Thoracic aorta (tissue), 2 donors: ENCODE measurements at regions not wholly inside any gene's neighbourhood (a gene's known extent, or its start where the extent isn't known, plus 50 kb on each side); places are given as distances from the start of the nearest gene placed in this dataset.

ENCODE experiments used
- ATAC-seq: fragments of 150-250 bp; one replicate; pipeline ENCODE4 v1.8.0; 2017; ENCODE audit warnings: low read depth; ENCODE audit not compliant: insufficient number of reproducible peaks, low FRiP score
- DNase-seq: peaks from one replicate; pipeline ENCODE4 v3.0.0-alpha.2; 2020; ENCODE audit warnings: low spot score
- H3K27ac ChIP-seq, 2 donors: fragments of 200-600 bp; sonication (generic); 1 replicate in 1 of 2; 2 replicates in 1 of 2; pipeline ENCODE4 v1.5.1; 2016; ENCODE audit warnings: mild to moderate bottlenecking in 2 of 2, moderate library complexity in 2 of 2
- H3K27me3 ChIP-seq: fragments of 200-600 bp; sonication (generic); replicated peaks from 2 replicates; pipeline ENCODE4 v1.6.0; 2016; ENCODE audit warnings: mild to moderate bottlenecking; ENCODE audit not compliant: insufficient read depth
- H3K36me3 ChIP-seq: fragments of 200-600 bp; sonication (generic); one replicate; pipeline ENCODE4 v1.5.1; 2016
- H3K4me1 ChIP-seq, 2 donors: fragments of 200-600 bp; sonication (generic); 1 replicate in 1 of 2; 2 replicates in 1 of 2; pipeline versions ENCODE4 v1.5.1 to v1.6.0; 2016; ENCODE audit warnings: low read depth in 2 of 2, mild to moderate bottlenecking in 1 of 2; ENCODE audit not compliant: control insufficient read depth in 1 of 2
- H3K4me3 ChIP-seq: fragments of 200-600 bp; sonication (generic); 2 replicates; pipeline ENCODE4 v1.5.1; 2016; ENCODE audit warnings: mild to moderate bottlenecking
- H3K9me3 ChIP-seq: fragments of 200-600 bp; sonication (generic); 2 replicates; pipeline ENCODE4 v1.5.1; 2016
- TF ChIP-seq, protein P1 (sequence below): fragments of 200-600 bp; sonication (generic); IDR thresholded peaks from one replicate; pipeline ENCODE4 v1.5.1; 2019; ENCODE audit warnings: antibody characterized with exemption

DNA sequence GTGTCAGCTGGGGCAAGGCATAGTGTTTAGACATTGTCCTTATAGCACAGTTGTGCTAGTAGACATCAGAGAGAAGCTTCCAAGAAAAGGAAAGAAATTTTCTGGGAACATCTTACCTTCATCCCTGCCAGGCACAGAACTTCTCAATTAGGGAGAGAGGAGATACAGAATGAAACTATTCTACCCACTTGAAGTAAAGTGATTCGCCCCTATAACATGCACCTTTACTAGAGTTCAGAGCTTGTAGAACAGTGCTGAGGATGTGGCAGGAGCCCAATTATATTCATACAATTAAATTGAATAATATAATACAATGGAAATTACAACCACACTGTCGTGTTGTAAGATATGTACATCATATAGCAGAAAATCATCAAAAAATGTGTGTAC, 1063.9 kb upstream of the CITED2 start:
- ATAC-seq (no peak), DNase-seq (no peak)
- TF ChIP-seq, protein P1, sequence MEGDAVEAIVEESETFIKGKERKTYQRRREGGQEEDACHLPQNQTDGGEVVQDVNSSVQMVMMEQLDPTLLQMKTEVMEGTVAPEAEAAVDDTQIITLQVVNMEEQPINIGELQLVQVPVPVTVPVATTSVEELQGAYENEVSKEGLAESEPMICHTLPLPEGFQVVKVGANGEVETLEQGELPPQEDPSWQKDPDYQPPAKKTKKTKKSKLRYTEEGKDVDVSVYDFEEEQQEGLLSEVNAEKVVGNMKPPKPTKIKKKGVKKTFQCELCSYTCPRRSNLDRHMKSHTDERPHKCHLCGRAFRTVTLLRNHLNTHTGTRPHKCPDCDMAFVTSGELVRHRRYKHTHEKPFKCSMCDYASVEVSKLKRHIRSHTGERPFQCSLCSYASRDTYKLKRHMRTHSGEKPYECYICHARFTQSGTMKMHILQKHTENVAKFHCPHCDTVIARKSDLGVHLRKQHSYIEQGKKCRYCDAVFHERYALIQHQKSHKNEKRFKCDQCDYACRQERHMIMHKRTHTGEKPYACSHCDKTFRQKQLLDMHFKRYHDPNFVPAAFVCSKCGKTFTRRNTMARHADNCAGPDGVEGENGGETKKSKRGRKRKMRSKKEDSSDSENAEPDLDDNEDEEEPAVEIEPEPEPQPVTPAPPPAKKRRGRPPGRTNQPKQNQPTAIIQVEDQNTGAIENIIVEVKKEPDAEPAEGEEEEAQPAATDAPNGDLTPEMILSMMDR = no peak
- Histone ChIP-seq H3K27ac (no peak overlapping the region), H3K36me3 (no peaks in the 10 kb centered on the region), H3K27me3 (no peaks in the 10 kb centered on the region), H3K9me3 (no peaks in the 10 kb centered on the region), H3K4me1 (no peaks in the 10 kb centered on the region), H3K4me3 (no peak overlapping the region)

- Histone ChIP-seq H3K9me3 (no peaks in the 10 kb centered on the region), H3K27me3 (no peaks in the 10 kb centered on the region), H3K4me3 (no peak overlapping the region), H3K4me1 (no peaks in the 10 kb centered on the region), H3K36me3 (no peaks in the 10 kb centered on the region), H3K27ac (no peak overlapping the region)
- DNase-seq (no peak), ATAC-seq (no peak)
- TF ChIP-seq, protein P1 = no peak
Measured at GRCh38 chr6:140437619-140438345, 1063.3 kb upstream of the CITED2 start.

DNA sequence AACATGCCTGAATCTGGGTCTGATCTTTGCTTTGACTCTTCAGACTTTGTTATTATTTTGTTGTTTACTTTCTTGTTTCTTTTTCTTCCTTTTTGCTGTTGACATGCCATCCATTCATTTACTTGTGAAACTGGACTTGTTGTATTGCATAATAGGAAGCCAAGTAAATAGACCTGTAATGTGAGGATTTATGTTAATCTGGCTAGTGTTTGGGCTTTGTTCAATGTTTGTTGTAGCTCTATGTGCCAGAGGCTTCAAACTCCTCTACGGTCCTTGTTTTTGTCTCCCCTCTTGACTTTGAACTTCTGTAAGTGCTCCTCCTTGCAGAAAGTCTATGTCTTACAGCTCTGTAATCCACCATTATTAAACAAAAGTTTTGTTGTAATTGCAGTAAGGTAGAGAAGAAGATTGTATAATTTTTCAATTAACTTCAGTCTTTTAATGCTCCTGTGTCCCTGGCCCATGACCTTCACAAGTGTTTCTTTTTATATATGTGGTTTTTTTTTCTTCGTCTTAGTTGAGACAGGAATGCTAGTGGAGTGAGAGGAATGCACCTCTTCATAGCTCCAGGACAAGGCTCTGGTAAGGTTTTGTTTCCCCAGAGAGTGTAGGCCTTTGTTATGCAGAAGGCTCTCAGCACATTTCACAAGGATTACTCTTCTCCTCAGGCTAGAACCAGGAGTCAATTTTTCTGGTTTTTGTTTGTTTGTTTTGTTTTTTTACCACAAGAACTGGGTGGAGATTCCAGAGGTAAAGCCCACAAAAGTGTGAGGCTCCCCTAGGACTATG, 1061.8 kb upstream of the CITED2 start:
- no peaks in the 10 kb centered on the region for H3K27me3 ChIP-seq
- H3K27ac ChIP-seq = no peak overlapping the region
- DNase-seq (no peak), ATAC-seq (no peak)
- H3K36me3 ChIP-seq = no peaks in the 10 kb centered on the region
- no peaks in the 10 kb centered on the region for H3K9me3 ChIP-seq
- TF ChIP-seq, protein P1 = no peak
- peaks cover 0 to 6% of the 10 kb centered on the region in 2 donors for H3K4me1 ChIP-seq
- no peak overlapping the region for H3K4me3 ChIP-seq

DNA sequence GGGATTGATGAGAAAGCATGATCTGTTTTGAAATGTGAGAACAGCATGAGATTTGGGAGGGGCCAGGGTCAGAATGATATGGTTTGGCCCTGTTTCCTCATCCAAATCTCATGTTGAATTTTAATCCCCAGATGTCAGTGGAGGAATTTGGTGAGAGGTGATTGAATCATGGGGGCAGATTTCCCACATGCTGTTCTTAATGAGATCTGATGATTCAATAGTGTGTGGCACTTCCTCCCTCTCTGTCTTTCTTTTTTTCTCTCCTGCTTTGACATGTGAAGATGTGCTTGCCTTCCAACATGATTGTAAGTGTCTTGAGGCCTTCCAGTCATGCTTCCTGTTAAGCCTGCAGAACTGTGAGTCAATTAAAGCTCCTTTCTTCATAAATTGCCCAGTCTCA, 1060.3 kb upstream of the CITED2 start:
- H3K27me3 ChIP-seq = no peaks in the 10 kb centered on the region
- H3K9me3 ChIP-seq = no peaks in the 10 kb centered on the region
- DNase-seq = no peak
- no peaks in the 10 kb centered on the region for H3K36me3 ChIP-seq
- no peak overlapping the region for H3K27ac ChIP-seq
- peaks cover 0 to 9% of the 10 kb centered on the region in 2 donors for H3K4me1 ChIP-seq
- TF ChIP-seq, protein P1 = no peak
- ATAC-seq = no peak
- no peak overlapping the region for H3K4me3 ChIP-seq

DNA sequence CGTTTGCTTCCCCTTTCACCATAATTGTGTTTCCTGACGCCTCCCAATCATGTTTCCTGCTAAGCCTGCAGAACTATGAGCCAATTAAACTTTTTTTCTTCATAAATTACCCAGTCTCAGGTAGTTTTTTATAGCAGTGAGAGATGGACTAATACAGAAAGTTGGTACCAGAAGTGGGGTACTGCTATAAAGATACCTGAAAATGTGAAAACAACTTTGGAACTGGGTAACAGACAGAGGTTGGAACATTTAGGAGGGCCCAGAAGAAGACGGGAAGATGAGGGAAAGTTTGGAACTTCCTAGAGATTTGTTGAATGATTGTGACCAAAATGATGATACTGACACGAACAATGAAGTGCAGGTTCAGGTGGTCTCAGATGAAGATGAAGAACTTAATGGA, 1058.6 kb upstream of the CITED2 start:
- TF ChIP-seq, protein P1 = no peak

More for the DNA sequence above, 1058.6 kb upstream of the CITED2 start:
- Histone ChIP-seq H3K9me3 (no peaks in the 10 kb centered on the region), H3K27ac (no peak overlapping the region), H3K4me1 (peaks cover 0 to 9% of the 10 kb centered on the region in 2 donors), H3K4me3 (no peak overlapping the region), H3K27me3 (no peaks in the 10 kb centered on the region), H3K36me3 (no peaks in the 10 kb centered on the region)
- DNase-seq = no peak
- no peak for ATAC-seq
